ENCODE measurements at regions not wholly inside any gene's neighbourhood (a gene's known extent, or its start where the extent isn't known, plus 50 kb on each side); places are given as distances from the start of the nearest gene placed in this dataset.

DNA sequence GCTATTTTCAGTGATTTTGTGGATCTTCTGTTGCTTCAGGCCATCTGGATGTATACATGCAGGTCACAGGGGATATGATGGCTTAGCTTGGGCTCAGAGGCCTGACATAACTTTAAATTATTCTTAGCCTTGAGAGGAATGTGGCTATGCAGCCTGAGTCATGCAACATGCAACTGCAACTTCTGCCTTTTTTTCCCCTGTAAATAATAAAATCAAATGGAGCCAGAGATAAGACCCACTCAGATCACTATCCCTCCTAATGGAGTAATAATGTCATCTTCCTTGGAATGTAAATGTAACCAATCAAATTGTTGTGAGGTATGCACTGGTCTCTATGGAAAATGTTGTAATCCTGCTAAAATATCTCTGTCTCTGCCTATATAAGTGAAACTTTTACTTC lies 54.9 kb downstream of the MAGEB17 start:
- DNase-seq = no peak

DNA sequence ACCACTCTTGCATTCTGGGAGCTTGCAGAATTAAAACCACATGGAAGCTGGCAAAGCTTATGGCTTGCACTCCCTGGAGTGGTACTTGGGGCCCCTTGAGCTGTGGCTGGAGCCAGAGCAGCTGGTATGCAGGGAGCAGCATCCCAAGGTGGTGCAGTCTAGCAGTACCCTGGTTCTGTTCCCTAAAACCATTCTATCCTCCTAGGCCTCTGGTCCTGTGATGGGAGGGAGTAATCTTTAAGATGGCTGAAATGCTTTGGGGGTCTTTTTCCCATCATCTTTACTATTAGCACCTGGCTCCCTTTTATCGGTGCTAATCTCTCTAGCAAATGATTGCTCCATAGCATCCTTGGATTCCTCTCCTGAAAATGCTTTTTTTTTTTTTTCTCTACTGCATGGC lies 56.1 kb downstream of the MAGEB17 start:
- DNase-seq = no peak

DNA sequence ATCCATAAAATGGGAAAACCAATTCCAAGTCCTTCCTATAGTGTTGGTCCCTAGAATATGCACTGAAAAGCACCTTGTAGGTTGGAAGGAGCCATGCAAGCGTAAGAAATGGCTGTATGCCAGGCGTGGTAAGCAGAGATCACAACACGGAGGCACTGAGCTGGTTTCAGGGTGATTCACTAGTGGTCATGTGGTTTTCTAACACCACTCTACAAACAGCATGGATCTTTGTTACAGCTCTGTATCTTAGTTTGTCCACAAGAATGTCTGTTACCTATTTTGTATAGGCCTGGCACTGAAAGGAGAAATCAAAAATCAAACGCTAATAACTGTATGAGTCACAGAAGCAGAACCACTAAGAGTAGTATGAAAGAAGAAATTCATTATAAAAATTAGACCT lies 71.9 kb downstream of the MAGEB17 start:
- DNase-seq = no peak

DNA sequence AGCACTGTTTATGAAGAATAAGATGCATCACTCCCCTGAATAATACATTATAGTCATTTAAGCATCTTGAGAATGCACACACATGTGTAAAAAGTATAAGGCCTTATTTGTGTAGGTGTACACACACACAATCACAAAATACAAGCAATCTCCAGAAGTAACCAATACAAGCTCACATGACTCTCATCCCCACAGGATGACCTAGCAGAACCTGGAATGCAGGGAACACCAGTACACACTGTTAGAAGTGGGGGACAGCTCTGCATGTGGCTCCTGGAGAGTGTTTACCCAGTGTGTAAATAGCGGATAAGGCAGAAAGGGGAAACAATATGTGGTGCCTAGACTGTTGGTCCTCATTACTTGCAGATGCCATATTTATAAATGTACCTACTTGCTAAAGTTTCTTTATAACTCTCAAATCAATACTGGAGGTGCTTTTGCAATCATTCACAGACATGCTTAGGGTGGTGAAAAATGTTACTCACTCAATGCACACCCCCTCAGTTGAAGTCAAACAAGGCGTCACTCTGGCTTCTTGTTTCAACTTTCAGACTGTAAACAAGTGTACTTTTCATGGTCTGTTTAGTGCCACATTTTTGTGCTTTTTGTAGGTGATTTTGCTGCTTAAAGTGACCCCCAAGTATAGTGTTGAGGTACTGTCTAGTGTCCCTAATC lies 73.1 kb downstream of the MAGEB17 start:
- no peak for DNase-seq

DNA sequence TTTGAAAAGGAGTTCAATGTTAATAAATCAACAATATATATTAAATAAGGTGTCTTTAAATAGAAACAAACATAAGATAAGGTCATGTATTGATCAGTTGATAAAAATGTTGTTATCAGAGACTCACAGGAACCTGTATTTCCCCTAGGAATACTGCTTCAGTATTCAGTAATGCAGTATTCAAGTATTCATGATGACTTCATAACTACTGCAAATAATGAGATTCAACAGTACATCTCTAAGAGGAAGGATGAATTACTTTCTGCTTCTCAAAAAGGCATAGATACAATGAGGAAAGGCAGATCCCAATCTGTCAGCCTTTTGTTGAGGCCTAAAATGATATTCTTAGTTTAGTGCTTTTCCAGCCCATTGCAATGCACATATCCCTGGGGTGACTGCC lies 73.7 kb downstream of the MAGEB17 start:
- DNase-seq = no peak

DNA sequence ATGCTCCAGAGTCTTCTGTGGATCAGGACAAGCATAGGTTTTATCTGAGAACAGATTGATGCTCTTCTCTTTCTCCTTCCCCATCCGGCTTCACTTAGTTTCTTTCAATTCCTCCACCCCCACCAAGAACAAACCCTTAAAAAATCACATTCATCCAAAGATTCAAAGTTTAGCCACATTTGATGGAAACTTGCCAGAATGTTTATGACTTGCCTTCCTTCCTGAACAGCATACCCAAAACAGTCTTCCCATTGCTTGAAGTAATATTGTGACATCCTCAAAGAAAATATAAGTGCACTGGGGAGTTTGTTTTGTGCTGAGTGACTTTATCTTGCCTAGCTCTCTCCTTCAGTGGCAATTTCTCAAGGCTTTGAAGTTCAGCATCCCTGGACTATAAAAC lies 83.0 kb downstream of the MAGEB17 start:
- no peak for DNase-seq

DNA sequence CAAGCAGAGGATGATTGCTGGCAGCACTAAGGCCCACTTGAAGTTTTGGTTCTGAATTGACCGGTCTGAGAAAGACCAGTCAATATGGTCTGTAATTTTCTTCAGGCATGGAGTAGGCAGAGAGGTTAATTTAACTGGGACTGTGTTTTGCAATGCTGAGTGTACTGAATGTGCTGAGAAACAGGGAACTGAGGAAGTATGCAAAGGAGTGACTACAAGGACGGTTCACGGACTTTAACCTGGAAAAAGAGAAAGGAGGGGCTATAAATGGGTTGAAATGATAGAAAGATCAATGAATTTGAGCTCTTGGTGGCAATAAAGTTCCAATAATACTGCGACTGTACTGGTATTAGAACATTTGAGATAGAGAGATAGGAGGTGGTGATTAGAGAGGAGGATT lies 84.5 kb downstream of the MAGEB17 start:
- DNase-seq = no peak

DNA sequence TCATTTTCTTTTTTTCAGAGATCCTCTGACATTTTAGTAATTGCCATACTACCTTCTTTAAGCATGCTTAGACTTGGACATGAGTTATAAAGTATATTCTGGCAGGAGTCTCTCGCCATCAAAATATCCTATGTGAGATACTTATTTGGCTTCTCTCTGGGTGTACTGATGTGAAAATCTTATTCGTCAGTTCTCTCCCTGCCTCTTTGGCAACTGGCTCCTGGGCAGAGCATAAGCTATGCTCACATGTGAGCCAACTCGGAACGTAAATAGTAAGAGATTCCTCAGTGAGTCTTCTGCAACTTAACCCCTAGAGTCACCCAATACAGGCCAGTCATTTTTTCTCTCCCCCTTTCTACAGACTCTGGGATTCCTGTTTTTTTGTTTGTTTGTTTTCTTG lies 91.6 kb downstream of the MAGEB17 start:
- no peak for DNase-seq

DNA sequence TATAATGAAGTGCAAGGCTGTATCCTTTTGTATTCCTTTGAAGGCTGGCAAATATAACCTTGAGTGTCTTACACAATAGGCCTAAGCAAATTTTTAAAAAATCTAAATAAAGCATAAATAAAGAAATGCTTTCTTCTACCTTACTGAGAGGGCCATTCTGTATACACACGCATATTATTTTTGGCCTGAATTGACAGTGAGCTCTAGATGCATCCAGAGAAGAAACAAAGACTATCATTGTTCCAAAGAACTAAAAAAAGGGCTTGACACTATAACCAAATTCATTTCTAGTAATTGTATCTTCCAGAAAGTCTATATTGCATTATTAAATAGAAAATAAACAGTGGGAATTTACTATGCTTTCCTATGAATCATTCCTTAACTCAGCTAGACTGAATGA lies 100.2 kb downstream of the MAGEB17 start:
- DNase-seq = no peak

DNA sequence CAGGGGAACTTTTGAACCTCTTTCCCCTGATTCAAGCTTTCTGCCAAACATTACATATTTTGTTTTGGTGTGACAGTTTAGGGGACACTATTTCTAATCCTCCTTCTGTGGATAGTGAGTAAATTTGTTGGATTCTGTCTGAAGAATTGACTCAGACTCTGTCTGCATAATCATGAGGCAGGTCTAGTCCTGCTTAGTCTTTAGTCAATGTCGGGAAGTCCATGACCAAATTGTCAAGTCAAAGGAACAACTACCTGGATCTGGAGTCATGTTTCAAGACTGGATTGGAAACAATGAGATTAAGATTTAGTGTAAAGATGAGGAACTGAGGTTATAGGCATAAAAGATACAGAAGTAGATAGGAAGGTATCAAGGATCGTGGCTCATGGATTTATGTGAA lies 100.9 kb downstream of the MAGEB17 start:
- no peak for DNase-seq

DNA sequence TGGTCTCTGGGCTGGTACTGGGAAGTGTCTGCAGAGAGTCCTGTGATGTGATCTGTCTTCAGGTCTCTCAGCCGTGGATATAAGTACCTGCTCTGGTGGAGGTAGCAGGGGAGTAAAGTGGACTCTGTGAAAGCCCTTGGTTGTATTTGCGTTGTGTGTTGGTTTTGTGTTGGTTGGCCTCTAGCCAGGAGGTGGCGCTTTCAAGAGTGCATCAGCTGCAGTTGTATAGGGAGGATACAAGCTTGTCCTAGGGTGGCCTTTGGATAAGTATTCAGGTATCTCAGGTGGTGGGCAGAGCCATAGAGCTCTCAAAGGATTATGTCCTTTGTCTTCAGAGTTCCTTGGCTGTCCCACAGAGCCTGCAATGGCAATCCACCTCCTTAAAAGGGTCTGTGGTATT lies 111.6 kb downstream of the MAGEB17 start:
- DNase-seq = no peak

DNA sequence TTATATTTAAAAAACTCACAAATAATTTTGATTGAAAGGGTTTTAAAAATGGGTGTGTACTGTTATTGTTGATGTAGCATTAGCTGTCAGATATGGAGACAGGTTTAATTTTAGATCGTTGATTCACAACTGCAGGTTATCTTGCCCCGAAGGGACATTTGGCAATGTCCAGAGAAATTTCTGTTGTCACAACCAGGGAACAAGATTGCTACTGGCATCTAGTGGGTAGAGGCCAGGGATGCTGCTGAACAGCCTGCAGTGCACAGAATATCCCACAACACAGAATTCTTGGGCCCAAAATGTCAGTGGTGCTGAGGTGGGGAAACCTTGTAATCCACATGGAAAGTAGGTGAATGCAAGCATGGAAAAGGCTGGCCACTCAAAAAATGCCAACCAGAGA lies 114.9 kb downstream of the MAGEB17 start:
- DNase-seq = no peak

DNA sequence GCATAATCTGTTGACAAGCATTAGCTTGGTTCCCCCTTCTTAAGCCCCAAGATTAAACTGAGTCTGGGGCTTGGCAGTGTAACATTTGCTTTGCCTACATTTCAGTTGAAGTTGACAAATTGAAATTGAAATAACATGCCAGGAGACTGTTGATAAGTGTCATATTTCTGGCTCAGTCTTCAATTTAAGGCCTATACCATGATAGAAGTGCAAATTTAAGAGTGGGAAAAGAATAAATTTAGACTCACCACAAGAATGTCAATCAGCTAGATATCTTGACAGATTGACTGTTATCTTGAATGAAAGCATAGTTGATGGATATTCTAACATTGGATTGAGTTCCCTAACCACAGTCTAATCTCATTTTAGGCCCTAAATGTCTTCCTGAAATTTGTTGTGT lies 117.6 kb downstream of the MAGEB17 start:
- no peak for DNase-seq

DNA sequence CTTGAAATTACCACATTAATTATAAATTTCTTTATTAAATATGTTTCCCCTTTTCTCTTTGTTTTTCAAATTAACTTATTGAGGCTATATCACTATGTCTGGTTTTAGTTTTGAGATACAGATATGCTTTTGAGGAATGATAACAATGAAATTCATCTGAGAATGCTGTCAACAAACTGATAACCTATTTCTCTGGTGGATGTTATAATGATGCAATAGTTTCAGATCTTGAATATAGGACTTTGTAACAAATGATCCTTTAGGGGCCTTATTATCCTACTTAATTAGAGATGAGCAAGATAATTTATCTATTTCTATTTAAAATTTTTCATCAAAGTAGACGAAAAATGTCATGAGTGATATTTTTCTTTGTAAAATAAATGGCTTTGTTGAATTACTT lies 123.7 kb downstream of the MAGEB17 start:
- no peak for DNase-seq

DNA sequence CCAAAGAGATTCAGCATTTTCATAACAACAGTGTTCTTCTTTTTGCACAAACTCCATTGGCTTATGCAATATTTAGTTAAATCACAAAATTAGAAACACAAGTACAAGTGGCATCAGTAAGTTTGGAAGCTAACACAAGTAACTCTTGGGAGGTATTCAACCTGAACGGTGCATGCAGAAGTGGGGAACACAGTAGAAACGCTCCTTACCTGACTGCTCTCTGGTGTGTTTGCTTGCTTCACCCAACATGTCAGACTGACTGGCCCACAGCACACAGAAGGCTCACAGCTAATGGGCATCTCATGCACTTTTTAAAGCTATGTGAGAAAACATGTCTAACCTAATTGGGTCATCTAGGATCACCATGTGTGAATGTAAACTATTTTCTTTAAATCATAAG lies 133.6 kb downstream of the MAGEB17 start:
- no peak for DNase-seq

DNA sequence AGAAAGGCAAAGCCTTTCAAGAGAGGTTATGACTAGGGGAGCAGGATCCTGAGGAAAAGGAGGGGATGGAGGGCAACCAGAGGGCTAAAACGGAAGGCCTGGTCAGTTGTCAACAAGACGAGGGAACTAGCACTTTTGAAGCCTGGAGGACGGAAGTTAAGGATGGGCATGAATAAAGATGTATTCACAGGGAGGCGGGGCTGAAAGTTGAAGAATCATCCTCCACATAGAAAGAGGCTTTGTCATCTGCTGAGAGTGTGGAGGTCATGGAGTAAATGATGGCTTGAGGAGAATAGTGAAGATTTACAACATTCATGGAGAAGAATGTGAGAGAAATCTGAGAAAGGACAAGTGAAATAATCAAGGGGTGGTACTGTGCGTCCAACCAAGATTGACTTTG lies 137.5 kb downstream of the MAGEB17 start:
- no peak for DNase-seq

DNA sequence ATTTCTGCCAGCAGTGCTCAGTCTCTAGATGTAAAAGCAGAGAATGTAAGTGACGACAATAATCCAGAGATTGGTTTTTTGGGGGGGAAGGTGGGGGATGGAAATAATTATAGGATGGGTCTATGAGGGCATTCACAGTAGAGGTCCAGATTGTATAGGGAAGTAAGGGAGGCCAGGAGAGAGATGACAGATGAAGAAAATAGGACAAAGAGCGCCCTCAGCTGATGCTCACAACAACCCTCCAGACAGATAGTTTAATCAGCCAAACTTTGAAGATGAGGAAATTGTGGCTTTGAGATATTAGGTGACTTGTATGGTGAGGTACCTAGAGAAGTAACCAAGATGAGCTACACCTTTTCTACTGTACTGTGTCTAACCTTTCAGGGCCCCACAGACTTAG lies 137.9 kb downstream of the MAGEB17 start:
- no peak for DNase-seq

DNA sequence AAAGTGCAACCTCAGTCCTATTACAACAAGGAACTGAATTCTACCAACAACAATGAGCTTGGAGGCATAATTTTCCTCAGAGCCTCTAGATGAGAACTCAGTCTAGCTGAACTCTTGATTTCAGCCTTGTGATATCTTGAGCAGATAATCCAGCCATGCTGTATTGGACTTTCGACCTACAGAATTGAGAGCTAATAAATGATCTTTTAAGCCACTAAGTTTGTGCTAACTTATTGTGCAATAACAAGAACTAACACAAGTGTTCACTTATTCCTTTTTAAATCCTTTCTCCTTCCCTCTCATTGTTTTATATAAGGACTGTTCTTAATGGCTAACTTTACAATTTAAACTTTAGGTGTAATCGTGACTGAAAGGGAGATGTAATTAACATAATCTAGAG lies 140.7 kb downstream of the MAGEB17 start:
- no peak for DNase-seq

DNA sequence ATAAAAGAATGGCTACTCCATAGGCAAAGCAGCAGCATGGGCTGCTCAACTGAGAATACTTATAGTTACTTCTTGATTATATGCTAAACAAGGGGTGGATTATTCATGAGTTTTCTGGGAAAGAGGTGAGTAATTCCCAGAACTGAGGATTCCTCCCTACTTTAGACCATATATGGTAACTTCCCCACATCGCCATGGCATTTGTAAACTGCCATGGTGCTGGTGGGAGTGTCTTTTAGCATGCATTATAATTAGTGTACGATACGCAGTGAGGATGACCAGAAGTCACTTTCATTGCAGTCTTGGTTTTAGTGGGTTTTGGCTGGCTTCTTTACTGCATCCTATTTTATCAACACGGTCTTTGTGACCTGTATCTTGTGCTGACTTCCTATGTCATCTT lies 141.5 kb downstream of the MAGEB17 start:
- no peak for DNase-seq

DNA sequence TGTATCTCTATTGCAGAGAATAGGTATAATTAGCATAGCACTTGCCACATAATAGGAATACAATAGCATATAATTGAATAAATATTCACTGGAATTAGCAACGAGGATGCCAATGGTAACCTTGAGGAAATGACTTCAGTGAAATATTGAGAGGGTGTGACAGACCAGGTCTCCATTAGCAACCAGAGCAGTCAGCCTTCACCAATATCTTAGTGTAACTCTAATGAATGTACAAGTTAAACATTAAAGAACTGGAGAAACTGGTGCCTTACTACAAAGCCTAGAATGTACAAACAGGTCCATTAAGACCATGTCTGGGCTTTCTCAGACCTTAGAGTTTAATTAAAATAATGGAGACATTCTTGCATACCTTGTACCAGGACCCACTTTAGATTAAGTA lies 143.0 kb downstream of the MAGEB17 start:
- peak; percentile 32 for DNase-seq

DNA sequence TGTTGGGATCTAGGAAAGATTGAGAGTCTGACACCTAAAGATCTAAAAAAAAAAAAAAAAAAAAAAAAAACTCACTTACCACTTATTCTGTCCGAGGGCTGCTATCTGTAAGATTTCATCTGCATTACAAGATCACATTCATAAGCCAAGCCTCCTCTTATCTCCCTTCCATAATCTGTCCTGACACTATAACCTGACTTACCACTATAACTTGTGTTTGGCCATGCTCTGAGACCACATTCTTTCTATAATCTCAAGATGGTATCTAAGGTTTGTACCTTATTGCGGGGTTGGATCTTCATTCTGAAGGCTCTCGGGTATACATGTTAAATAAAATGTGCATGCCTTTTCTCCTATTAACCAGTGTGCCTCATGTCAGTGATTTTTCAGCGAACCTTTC lies 144.4 kb downstream of the MAGEB17 start:
- no peak for DNase-seq

DNA sequence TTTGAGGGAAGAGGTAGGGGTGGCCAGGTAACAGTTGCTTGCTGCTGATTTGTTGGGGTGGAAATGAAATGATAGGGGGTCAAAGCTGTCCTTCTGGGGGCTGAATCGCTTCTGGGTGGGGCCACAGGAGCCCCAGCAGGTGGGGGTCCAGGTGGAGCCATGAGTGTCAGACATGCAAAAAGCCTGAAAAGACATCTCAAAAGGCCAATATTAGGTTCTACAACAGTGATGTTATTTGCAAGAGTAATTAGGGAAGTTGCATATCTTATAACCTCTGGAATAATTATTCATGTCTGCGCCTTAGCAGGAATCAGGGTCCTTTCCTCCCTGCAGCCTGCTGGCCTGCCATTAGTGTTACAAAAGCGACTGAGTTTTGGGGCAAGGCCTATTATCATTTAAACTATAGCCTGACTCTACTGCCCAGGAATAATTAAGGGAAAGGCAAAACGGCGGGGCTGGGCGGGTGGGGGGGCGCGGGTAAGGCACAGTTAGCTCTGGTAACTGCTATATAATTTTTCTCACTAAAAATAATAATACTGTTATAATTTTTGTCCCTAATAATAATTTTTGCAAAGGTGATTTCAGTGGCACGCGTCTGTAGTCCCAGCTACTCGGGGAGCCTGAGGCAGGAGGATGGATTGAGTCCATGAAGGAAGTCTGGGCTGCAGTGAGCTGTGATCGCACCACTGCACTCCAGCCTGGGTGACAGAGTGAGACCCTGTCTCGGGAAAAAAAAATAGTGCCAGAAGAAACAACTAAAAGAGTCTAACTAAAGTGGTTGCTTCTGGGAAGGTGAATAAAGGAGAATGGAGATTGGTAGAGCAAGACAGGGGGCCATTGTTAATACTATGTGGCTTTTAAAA lies 145.7 kb downstream of the MAGEB17 start:
- no peak for DNase-seq

DNA sequence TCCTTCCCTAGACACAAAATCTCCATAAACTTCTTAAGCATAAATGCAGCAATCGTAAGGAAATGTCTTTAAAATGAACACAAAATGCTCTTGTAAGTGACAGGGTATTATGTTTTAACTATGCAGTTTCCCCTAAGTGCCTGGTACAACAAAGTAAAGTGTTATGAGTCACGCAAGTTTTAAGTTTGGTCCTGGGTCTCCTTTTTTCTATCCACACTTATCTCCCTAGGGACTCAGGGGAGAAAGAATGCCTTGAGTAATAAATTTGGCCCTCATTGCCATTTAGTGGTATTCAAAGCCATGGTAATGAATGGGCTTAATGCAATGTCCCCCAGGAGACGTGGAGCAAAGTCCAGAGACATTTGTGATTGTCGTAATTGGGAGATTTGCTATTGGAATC lies 149.1 kb downstream of the MAGEB17 start:
- DNase-seq = no peak

DNA sequence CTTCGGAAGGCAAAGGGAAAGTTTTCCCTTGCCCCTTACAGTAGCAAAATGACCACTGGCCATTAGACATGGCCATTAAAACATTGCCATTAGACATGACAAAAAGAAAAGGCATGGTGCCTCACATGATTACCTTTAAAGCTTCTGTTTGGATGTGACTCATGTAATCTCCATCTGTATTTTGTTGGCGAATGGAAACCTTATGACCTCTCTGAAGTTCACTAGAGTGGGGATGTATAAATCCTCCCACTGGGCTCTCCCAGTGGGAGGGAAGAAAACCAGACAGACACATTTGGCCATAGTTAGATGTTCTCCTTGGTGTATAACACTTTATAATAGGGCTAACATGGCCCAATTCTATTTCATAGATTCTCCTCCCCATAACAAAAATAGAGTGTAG lies 152.6 kb downstream of the MAGEB17 start:
- DNase-seq = no peak

All from left kidney (tissue), 1 donor.